ENCODE measurements at regions not wholly inside any gene's neighbourhood (a gene's known extent, or its start where the extent isn't known, plus 50 kb on each side); places are given as distances from the start of the nearest gene placed in this dataset.

- DNase-seq (ENCODE audit: low read depth in 2 of 3, low spot score in 2 of 3): no peak
Measured at GRCh38 chr12:111088409-111088808, 168.0 kb upstream of the MYL2 start.

- DNase-seq (ENCODE audit: low read depth in 2 of 3, low spot score in 2 of 3): no peak
Measured at GRCh38 chr12:111086947-111087700, 166.7 kb upstream of the MYL2 start.

- DNase-seq (ENCODE audit: low read depth in 2 of 3, low spot score in 2 of 3): no peak
Measured at GRCh38 chr12:111085096-111085495, 164.7 kb upstream of the MYL2 start.

- DNase-seq (ENCODE audit: low read depth in 2 of 3, low spot score in 2 of 3): no peak
Measured at GRCh38 chr12:111084605-111085004, 164.2 kb upstream of the MYL2 start.

- DNase-seq (ENCODE audit: low read depth in 2 of 3, low spot score in 2 of 3): no peak
Measured at GRCh38 chr12:111084158-111084557, 163.8 kb upstream of the MYL2 start.

GRCh38 chr12:111081600-111081999 is 161.2 kb upstream of the MYL2 start:
- no peak for DNase-seq (ENCODE audit: low read depth in 2 of 3, low spot score in 2 of 3)

GRCh38 chr12:111078731-111079130 is 158.4 kb upstream of the MYL2 start:
- no peak for DNase-seq (ENCODE audit: low read depth in 2 of 3, low spot score in 2 of 3)

GRCh38 chr12:111076611-111077451 is 156.5 kb upstream of the MYL2 start:
- no peak for DNase-seq (ENCODE audit: low read depth in 2 of 3, low spot score in 2 of 3)

- DNase-seq (ENCODE audit: low read depth in 2 of 3, low spot score in 2 of 3): no peak
Measured at GRCh38 chr12:111076199-111076598, 155.8 kb upstream of the MYL2 start.

- no peak for DNase-seq (ENCODE audit: low read depth in 2 of 3, low spot score in 2 of 3)
Measured at GRCh38 chr12:111074965-111075364, 154.6 kb upstream of the MYL2 start.

GRCh38 chr12:111074559-111074958 is 154.2 kb upstream of the MYL2 start:
- DNase-seq (ENCODE audit: low read depth in 2 of 3, low spot score in 2 of 3): no peak

- DNase-seq (ENCODE audit: low read depth in 2 of 3, low spot score in 2 of 3): no peak
Measured at GRCh38 chr12:111073370-111073769, 153.0 kb upstream of the MYL2 start.

- DNase-seq (ENCODE audit: low read depth in 2 of 3, low spot score in 2 of 3): no peak
Measured at GRCh38 chr12:111072299-111072698, 151.9 kb upstream of the MYL2 start.

GRCh38 chr12:111069886-111070285 is 149.5 kb upstream of the MYL2 start:
- DNase-seq (ENCODE audit: low read depth in 2 of 3, low spot score in 2 of 3): no peak

GRCh38 chr12:111068290-111068689 is 147.9 kb upstream of the MYL2 start:
- DNase-seq (ENCODE audit: low read depth in 2 of 3, low spot score in 2 of 3): no peak

GRCh38 chr12:111067498-111067897 is 147.1 kb upstream of the MYL2 start:
- no peak for DNase-seq (ENCODE audit: low read depth in 2 of 3, low spot score in 2 of 3)

- no peak for DNase-seq (ENCODE audit: low read depth in 2 of 3, low spot score in 2 of 3)
Measured at GRCh38 chr12:111066744-111067437, 146.5 kb upstream of the MYL2 start.

GRCh38 chr12:111064982-111065381 is 144.6 kb upstream of the MYL2 start:
- no peak for DNase-seq (ENCODE audit: low read depth in 2 of 3, low spot score in 2 of 3)

- DNase-seq (ENCODE audit: low read depth in 2 of 3, low spot score in 2 of 3): no peak
Measured at GRCh38 chr12:111064154-111064553, 143.8 kb upstream of the MYL2 start.

GRCh38 chr12:111063295-111064026 is 143.1 kb upstream of the MYL2 start:
- no peak for DNase-seq (ENCODE audit: low read depth in 2 of 3, low spot score in 2 of 3)

All from activated CD8-positive, alpha-beta memory T cell treated with anti-CD3 and anti-CD28 coated beads for 48 hours (primary cell).